ENCODE measurements at regions not wholly inside any gene's neighbourhood (a gene's known extent, or its start where the extent isn't known, plus 50 kb on each side); places are given as distances from the start of the nearest gene placed in this dataset.

GRCh38 chr19:30879736-30880135 lies 469.5 kb downstream of the TSHZ3 start:
- ChIA-PET POLR2A (ENCODE audit: partially characterized antibody) (no interaction called here), CTCF (ENCODE audit: partially characterized antibody) (no interaction called here)
- H3K27me3 Mint-ChIP-seq, result peaks cover 0 to 4% of the 10 kb centered on the region in 2 donors
- DNase-seq, result no peak
- Histone ChIP-seq H3K36me3 (ENCODE audit: insufficient read depth, low read length) (no peaks in the 10 kb centered on the region), H3K27ac (ENCODE audit: low read depth, low read length) (no peak overlapping the region), H3K27me3 (ENCODE audit: insufficient read depth, low read length) (no peaks in the 10 kb centered on the region), H3K9me3 (ENCODE audit: control insufficient read depth in 1 of 2, low read length in 2 of 2) (no peaks in the 10 kb centered on the region), H3K4me1 (ENCODE audit: insufficient read depth, low read length) (no peaks in the 10 kb centered on the region), H3K4me3 (ENCODE audit: low read length in 2 of 2) (no peak overlapping the region)
- no peaks in the 10 kb centered on the region for H3K36me3 Mint-ChIP-seq
- H3K9me3 Mint-ChIP-seq, result peaks cover 0 to 2% (median 0%) of the 10 kb centered on the region in 8 donors
- H3K27ac Mint-ChIP-seq, result no peak overlapping the region
- no peak overlapping the region for H3K4me3 Mint-ChIP-seq
- intact Hi-C loops (cut with micrococcal nuclease), result no loop called here
- H3K4me1 Mint-ChIP-seq, result no peaks in the 10 kb centered on the region

GRCh38 chr19:30879225-30879624 lies 470.0 kb downstream of the TSHZ3 start:
- Histone ChIP-seq H3K27ac (ENCODE audit: low read depth, low read length) (no peak overlapping the region), H3K27me3 (ENCODE audit: insufficient read depth, low read length) (no peaks in the 10 kb centered on the region), H3K36me3 (ENCODE audit: insufficient read depth, low read length) (no peaks in the 10 kb centered on the region), H3K9me3 (ENCODE audit: control insufficient read depth in 1 of 2, low read length in 2 of 2) (no peaks in the 10 kb centered on the region), H3K4me1 (ENCODE audit: insufficient read depth, low read length) (no peaks in the 10 kb centered on the region), H3K4me3 (ENCODE audit: low read length in 2 of 2) (no peak overlapping the region)
- intact Hi-C loops (cut with micrococcal nuclease), result no loop called here
- Mint-ChIP-seq H3K4me3 (no peak overlapping the region), H3K27ac (no peak overlapping the region), H3K27me3 (peaks cover 0 to 4% of the 10 kb centered on the region in 2 donors), H3K36me3 (no peaks in the 10 kb centered on the region), H3K9me3 (peaks cover 0 to 2% (median 0%) of the 10 kb centered on the region in 8 donors), H3K4me1 (no peaks in the 10 kb centered on the region)
- CTCF ChIA-PET (ENCODE audit: partially characterized antibody), result no interaction called here
- POLR2A ChIA-PET (ENCODE audit: partially characterized antibody), result no interaction called here
- no peak for DNase-seq

- POLR2A ChIA-PET (ENCODE audit: partially characterized antibody), result no interaction called here
- no peak overlapping the region for H3K27ac Mint-ChIP-seq
- Histone ChIP-seq H3K9me3 (ENCODE audit: control insufficient read depth in 1 of 2, low read length in 2 of 2) (no peaks in the 10 kb centered on the region), H3K27me3 (ENCODE audit: insufficient read depth, low read length) (no peaks in the 10 kb centered on the region), H3K27ac (ENCODE audit: low read depth, low read length) (no peak overlapping the region), H3K4me3 (ENCODE audit: low read length in 2 of 2) (no peak overlapping the region), H3K36me3 (ENCODE audit: insufficient read depth, low read length) (no peaks in the 10 kb centered on the region), H3K4me1 (ENCODE audit: insufficient read depth, low read length) (no peaks in the 10 kb centered on the region)
- intact Hi-C loops (cut with micrococcal nuclease), result no loop called here
- no peaks in the 10 kb centered on the region for H3K36me3 Mint-ChIP-seq
- H3K4me3 Mint-ChIP-seq, result no peak overlapping the region
- no peaks in the 10 kb centered on the region for H3K4me1 Mint-ChIP-seq
- peaks cover 0 to 4% of the 10 kb centered on the region in 2 donors for H3K27me3 Mint-ChIP-seq
- CTCF ChIA-PET (ENCODE audit: partially characterized antibody), result no interaction called here
- H3K9me3 Mint-ChIP-seq, result peaks cover 0 to 2% (median 0%) of the 10 kb centered on the region in 8 donors
- DNase-seq, result no peak
Measured at GRCh38 chr19:30878495-30878894, 470.7 kb downstream of the TSHZ3 start.

GRCh38 chr19:30877661-30878113 lies 471.5 kb downstream of the TSHZ3 start:
- intact Hi-C loops (cut with micrococcal nuclease), result no loop called here
- peaks cover 0 to 2% (median 0%) of the 10 kb centered on the region in 8 donors for H3K9me3 Mint-ChIP-seq
- no peaks in the 10 kb centered on the region for H3K9me3 ChIP-seq (ENCODE audit: control insufficient read depth in 1 of 2, low read length in 2 of 2)
- H3K4me1 ChIP-seq (ENCODE audit: insufficient read depth, low read length), result no peaks in the 10 kb centered on the region
- peak overlapping the region in 1 of 7 donors; percentile 46 for H3K27ac Mint-ChIP-seq
- H3K27me3 Mint-ChIP-seq, result peaks cover 0 to 4% of the 10 kb centered on the region in 2 donors
- ChIA-PET CTCF (ENCODE audit: partially characterized antibody) (no interaction called here), POLR2A (ENCODE audit: partially characterized antibody) (no interaction called here)
- no peak overlapping the region for H3K4me3 Mint-ChIP-seq
- no peaks in the 10 kb centered on the region for H3K36me3 ChIP-seq (ENCODE audit: insufficient read depth, low read length)
- H3K36me3 Mint-ChIP-seq, result no peaks in the 10 kb centered on the region
- H3K4me1 Mint-ChIP-seq, result no peaks in the 10 kb centered on the region
- no peak overlapping the region for H3K27ac ChIP-seq (ENCODE audit: low read depth, low read length)
- H3K27me3 ChIP-seq (ENCODE audit: insufficient read depth, low read length), result no peaks in the 10 kb centered on the region
- no peak for DNase-seq
- no peak overlapping the region for H3K4me3 ChIP-seq (ENCODE audit: low read length in 2 of 2)

GRCh38 chr19:30873691-30874090 lies 475.5 kb downstream of the TSHZ3 start:
- Histone ChIP-seq H3K36me3 (ENCODE audit: insufficient read depth, low read length) (no peaks in the 10 kb centered on the region), H3K27me3 (ENCODE audit: insufficient read depth, low read length) (no peaks in the 10 kb centered on the region), H3K27ac (ENCODE audit: low read depth, low read length) (no peak overlapping the region), H3K9me3 (ENCODE audit: control insufficient read depth in 1 of 2, low read length in 2 of 2) (no peaks in the 10 kb centered on the region), H3K4me3 (ENCODE audit: low read length in 2 of 2) (no peak overlapping the region), H3K4me1 (ENCODE audit: insufficient read depth, low read length) (no peaks in the 10 kb centered on the region)
- no peak for DNase-seq
- Mint-ChIP-seq H3K36me3 (no peaks in the 10 kb centered on the region), H3K27ac (no peak overlapping the region), H3K4me1 (no peaks in the 10 kb centered on the region), H3K4me3 (no peak overlapping the region), H3K9me3 (peaks cover 0 to 4% (median 0%) of the 10 kb centered on the region in 8 donors), H3K27me3 (peaks cover 3 to 5% of the 10 kb centered on the region in 2 donors)
- intact Hi-C loops (cut with micrococcal nuclease), result no loop called here
- ChIA-PET CTCF (ENCODE audit: partially characterized antibody) (no interaction called here), POLR2A (ENCODE audit: partially characterized antibody) (no interaction called here)

- DNase-seq, result no peak
- H3K27ac Mint-ChIP-seq, result no peak overlapping the region
- Histone ChIP-seq H3K36me3 (ENCODE audit: insufficient read depth, low read length) (no peaks in the 10 kb centered on the region), H3K27me3 (ENCODE audit: insufficient read depth, low read length) (no peaks in the 10 kb centered on the region), H3K9me3 (ENCODE audit: control insufficient read depth in 1 of 2, low read length in 2 of 2) (no peaks in the 10 kb centered on the region), H3K27ac (ENCODE audit: low read depth, low read length) (no peak overlapping the region), H3K4me3 (ENCODE audit: low read length in 2 of 2) (no peak overlapping the region), H3K4me1 (ENCODE audit: insufficient read depth, low read length) (no peaks in the 10 kb centered on the region)
- ChIA-PET POLR2A (ENCODE audit: partially characterized antibody) (no interaction called here), CTCF (ENCODE audit: partially characterized antibody) (no interaction called here)
- H3K36me3 Mint-ChIP-seq, result no peaks in the 10 kb centered on the region
- no peaks in the 10 kb centered on the region for H3K4me1 Mint-ChIP-seq
- peaks cover 0 to 4% (median 0%) of the 10 kb centered on the region in 8 donors for H3K9me3 Mint-ChIP-seq
- H3K4me3 Mint-ChIP-seq, result no peak overlapping the region
- H3K27me3 Mint-ChIP-seq, result peaks cover 3 to 5% of the 10 kb centered on the region in 2 donors
- intact Hi-C loops (cut with micrococcal nuclease), result no loop called here
Measured at GRCh38 chr19:30873003-30873402, 476.2 kb downstream of the TSHZ3 start.

GRCh38 chr19:30871979-30872378 lies 477.3 kb downstream of the TSHZ3 start:
- ChIA-PET CTCF (ENCODE audit: partially characterized antibody) (no interaction called here), POLR2A (ENCODE audit: partially characterized antibody) (no interaction called here)
- peaks cover 0 to 3% (median 0%) of the 10 kb centered on the region in 8 donors for H3K9me3 Mint-ChIP-seq
- no peak for DNase-seq
- H3K4me3 ChIP-seq (ENCODE audit: low read length in 2 of 2), result no peak overlapping the region
- H3K27me3 Mint-ChIP-seq, result peaks cover 5% of the 10 kb centered on the region in 2 donors
- intact Hi-C loops (cut with micrococcal nuclease), result no loop called here
- no peaks in the 10 kb centered on the region for H3K4me1 ChIP-seq (ENCODE audit: insufficient read depth, low read length)
- no peak overlapping the region for H3K27ac ChIP-seq (ENCODE audit: low read depth, low read length)
- H3K27me3 ChIP-seq (ENCODE audit: insufficient read depth, low read length), result no peaks in the 10 kb centered on the region
- H3K4me1 Mint-ChIP-seq, result no peaks in the 10 kb centered on the region
- H3K4me3 Mint-ChIP-seq, result no peak overlapping the region
- H3K27ac Mint-ChIP-seq, result peak overlapping the region in 1 of 7 donors; percentile 37
- H3K36me3 Mint-ChIP-seq, result no peaks in the 10 kb centered on the region
- no peaks in the 10 kb centered on the region for H3K9me3 ChIP-seq (ENCODE audit: control insufficient read depth in 1 of 2, low read length in 2 of 2)
- H3K36me3 ChIP-seq (ENCODE audit: insufficient read depth, low read length), result no peaks in the 10 kb centered on the region

GRCh38 chr19:30870876-30871275 lies 478.4 kb downstream of the TSHZ3 start:
- Mint-ChIP-seq H3K27ac (no peak overlapping the region), H3K4me3 (no peak overlapping the region), H3K36me3 (no peaks in the 10 kb centered on the region), H3K4me1 (no peaks in the 10 kb centered on the region), H3K9me3 (peaks cover 0 to 5% (median 0%) of the 10 kb centered on the region in 8 donors), H3K27me3 (peaks cover 5% of the 10 kb centered on the region in 2 donors)
- ChIA-PET POLR2A (ENCODE audit: partially characterized antibody) (no interaction called here), CTCF (ENCODE audit: partially characterized antibody) (no interaction called here)
- H3K4me3 ChIP-seq (ENCODE audit: low read length in 2 of 2), result no peak overlapping the region
- H3K4me1 ChIP-seq (ENCODE audit: insufficient read depth, low read length), result no peaks in the 10 kb centered on the region
- no peak for DNase-seq
- intact Hi-C loops (cut with micrococcal nuclease), result no loop called here
- H3K36me3 ChIP-seq (ENCODE audit: insufficient read depth, low read length), result no peaks in the 10 kb centered on the region
- no peaks in the 10 kb centered on the region for H3K9me3 ChIP-seq (ENCODE audit: control insufficient read depth in 1 of 2, low read length in 2 of 2)
- no peak overlapping the region for H3K27ac ChIP-seq (ENCODE audit: low read depth, low read length)
- no peaks in the 10 kb centered on the region for H3K27me3 ChIP-seq (ENCODE audit: insufficient read depth, low read length)
